ENCODE measurements at regions not wholly inside any gene's neighbourhood (a gene's known extent, or its start where the extent isn't known, plus 50 kb on each side); places are given as distances from the start of the nearest gene placed in this dataset.
"Not testable (repeated sequence)": the region's sequence is repeated elsewhere in the genome, so short reads cannot be mapped to it uniquely, and the experiment has no call there.

DNA sequence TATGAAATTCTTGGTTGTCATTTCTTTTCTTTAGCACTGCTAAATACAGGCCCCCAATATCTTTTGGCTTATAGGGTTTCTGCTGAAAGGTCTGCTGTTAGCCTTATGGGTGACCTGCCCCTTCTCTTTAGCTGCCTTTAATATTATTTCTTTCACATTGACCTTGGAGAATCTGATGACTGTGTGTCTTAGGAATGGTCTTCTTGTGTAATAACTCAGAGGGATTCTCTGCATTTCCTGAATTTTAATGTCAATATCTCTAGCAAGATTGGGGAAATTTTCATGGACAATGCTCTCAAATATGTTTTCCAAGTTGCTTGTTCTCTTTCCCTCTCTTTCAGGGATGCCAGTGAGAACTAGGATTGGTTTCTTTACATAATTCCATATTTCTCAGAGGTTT is 292.4 kb downstream of the SLC7A11 start:
- DNase-seq = no peak

DNA sequence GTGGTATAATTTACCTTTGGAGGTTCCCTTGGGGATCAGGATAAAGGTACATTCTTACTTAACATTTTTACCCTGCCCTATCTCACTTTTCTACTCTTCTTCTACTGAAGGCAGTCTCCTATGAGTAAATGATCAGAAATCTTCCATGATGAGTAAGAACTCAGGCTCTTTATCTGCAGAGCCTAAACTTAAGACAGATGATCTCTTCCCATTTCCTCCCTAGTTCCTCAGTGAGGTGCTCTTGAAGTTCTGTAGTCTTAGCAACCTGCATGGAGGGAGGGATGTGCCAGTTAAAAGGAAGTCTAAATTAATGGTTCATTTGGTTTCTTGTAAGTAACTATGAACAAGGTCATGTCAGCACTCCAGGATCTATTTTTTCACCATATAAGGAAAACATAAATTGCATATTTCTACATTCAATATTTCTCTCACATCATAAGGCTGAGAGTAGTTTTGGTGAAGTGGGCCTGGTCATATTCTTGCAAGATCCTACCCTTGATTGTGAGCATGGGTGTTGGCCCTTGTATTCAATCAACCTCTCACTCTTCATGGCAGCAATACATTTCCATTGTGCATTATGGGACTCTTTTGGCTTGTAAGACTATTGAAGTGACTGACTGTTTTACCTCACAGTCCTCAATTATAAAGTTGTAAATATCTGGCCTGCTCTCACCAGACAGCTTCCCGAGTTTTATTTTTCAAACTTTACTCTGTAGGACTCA is 295.5 kb downstream of the SLC7A11 start:
- DNase-seq = no peak

DNA sequence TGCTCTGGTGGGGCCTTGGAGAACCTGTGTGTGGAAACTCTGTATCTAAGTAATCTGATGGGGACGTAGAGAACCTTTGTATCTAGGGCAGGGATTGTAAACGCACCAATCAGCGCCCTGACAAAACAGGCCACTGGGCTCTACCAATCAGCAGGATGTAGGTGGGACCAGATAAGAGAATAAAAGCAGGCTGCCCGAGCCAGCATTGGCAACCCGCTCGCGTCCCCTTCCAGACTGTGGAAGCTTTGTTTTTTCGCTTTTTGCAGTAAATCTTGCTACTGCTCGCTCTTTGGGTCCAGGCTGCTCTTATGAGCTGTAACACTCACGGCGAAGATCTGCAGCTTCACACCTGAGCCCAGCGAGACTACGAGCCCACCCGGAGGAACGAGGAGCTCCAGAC is 299.3 kb downstream of the SLC7A11 start:
- not testable (repeated sequence) for DNase-seq

DNA sequence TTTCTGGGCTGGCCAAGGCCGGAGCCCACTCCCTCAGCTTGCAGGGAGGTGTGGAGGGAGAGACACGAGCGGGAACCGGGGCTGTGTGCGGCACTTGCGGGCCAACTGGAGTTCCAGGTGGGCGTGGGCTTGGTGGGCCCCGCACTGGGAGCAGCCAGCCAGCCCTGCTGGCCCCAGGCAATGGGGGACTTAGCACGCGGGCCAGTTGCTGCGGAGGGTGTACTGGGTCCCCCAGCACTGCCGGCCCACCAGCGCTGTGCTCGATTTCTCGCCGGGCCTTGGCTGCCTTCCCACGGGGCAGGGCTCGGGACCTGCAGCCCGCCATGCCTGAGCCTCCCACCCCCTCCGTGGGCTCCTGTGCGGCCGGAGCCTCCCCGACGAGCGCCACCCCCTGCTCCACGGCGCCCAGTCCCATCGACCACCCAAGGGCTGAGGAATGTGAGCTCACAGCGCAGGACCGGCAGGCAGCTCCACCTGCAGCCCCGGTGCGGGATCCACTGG is 300.1 kb downstream of the SLC7A11 start:
- not testable (repeated sequence) for DNase-seq

DNA sequence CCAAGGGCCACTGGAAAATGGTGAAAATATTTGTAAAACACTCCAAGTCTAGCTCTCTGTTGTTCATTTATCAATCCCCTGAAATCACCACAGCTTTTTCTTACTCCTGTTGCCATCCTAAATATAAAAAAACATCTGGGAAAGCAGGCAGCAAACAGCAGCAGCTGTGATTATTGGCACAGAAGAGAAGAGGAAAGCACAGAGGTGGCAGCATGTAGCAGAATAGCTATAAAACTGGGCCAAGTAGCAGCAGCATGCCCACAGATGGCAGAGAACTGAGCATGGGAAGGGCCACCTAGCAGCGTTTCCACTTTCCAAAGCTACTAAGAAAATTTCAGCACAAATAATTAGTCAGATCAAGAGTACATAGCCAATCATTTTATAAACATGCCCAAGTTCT is 307.2 kb downstream of the SLC7A11 start:
- no peak for DNase-seq

DNA sequence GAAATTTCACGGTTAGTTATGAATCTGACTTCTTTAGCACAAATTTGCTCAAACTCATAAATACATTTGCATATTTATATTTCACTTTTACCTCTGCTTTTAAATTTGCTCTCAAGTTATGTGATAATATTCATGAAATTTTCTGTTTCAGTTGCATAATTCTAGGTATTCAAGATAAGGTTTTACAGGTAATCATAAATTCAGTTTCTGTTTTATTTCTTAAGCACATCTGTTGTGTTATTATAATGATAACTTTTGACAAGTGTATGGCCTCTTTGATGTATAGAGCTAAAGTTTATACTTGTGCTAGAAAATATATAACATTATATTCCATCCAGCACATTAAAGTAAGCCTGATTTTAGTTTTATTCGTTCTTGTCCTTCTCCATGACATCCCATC is 308.1 kb downstream of the SLC7A11 start:
- no peak for DNase-seq

DNA sequence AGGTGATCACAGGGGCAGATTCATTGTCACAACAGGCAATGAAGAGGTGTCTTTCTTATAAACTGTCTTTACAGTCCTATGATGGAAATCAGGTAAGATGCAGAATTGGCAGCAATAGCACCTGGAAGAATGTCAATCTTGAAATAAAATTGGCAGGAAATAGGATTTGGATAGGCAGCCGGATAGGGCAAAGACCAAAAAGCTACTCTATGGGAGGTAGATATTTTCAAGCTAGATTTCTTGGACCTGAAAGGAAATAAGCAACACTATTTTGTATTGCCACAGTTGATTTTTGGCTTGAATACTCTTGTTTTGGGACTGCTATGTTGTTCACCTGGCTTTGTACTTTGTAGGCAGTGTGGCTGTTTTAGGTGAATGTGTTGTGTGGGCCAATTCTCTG is 314.2 kb downstream of the SLC7A11 start:
- no peak for DNase-seq

DNA sequence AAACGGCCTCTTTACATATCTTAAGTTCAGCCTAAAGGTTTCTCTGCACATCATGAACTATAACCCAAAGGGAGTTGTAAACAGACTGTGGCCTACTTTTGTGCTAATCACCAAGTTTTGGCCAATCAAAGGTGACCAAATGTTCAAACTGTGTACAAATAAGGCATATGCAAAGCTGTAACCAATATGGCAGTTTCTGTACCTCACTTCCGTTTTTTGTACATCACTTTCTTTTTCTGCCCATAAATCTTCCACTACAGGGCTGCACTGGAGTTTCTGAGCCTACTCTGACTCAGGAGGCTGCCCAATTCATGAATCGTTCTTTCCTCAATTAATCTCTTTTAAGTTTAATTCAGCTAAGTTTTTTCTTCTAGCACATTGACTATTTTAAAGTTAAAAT is 318.7 kb downstream of the SLC7A11 start:
- DNase-seq = no peak

DNA sequence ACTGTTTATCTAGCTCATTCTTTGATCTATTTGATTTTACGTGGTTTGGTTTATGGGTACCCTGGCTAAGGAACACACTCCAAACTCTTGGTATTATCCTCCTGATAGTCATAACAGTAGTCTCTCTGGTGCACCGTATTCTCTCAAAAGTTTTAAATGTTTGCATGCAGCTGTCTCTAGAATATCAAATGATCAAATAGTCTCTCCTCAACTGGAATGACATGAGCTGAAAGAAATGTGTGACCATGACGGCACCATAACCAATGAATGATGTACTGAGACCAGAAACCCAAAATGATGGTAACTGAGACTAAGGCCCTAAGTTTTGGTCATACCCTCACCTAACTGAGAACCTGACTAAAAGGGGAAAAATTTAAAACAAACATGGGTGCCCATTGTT is 319.4 kb downstream of the SLC7A11 start:
- DNase-seq = no peak

DNA sequence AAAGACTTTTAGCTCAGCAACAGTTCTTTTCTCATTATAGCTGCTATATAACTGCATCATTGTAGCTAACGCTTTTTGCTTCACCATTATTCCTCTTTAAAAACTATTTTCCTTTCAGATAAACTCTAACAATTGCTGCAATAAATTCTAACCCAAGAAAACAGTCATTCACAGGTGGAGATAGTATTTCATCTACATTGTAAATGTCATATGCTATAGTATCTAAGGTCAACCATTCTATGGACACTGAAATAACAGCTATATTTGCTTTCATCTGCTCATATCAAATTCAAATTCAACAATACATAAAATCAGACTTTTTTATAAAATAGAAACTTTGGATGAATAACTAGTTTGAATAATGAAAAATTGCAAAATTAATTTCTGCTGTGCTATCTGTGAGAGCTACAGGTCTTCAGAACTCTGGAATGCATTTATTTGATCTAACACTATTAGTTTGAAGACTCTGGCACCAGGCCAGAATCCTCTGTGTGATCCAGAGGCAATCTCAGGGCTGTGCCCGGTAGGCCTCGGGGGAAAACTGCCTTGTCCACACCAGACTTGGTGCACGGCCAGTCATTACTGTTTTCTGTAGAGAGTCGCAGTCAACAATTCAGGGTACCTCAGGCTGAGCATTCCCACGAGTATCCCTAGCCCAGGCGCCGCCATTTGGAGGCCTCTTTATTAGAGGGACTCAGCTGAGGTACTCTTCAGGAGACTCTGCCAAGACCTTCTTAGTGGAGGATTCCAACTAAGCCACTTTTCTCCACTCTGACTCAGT is 332.4 kb downstream of the SLC7A11 start:
- peak; percentile 20 for DNase-seq

DNA sequence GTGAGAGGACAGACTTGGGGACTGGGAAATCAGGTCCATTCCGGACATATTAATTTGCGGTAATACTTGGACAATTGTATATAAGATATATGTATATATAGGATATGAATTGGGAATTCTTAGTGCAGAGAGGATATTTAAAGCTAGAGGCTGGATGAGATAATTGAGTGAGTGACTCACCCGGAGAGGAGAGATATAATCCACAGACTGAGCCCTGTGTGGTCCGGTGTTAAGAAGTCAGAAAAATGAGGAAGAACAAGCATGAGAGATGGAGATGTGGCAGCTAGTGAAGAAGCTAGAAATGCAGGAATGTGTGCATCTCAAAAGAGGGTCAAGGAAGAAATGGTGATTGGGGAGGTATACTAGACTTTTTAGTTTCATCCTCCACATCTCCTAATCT is 336.2 kb downstream of the SLC7A11 start:
- no peak for DNase-seq

DNA sequence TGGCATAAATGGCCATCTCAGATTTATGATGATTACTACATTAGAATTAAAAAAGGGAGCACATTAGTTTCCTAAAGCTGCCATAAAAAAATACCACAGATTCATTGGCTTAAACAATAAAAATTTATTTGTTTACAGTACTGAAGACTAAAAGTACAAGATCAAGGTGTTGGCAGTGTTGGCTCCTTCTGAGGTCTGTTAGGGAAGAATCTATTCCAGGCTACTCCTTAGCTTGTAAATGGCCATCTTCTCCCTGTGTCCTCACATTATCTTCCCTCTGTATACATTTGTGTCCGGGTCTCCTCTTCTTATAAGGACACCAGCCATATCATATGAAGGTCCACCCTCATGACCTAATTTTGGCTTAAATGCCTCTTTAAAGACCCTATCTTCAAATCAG is 341.0 kb downstream of the SLC7A11 start:
- DNase-seq = no peak

DNA sequence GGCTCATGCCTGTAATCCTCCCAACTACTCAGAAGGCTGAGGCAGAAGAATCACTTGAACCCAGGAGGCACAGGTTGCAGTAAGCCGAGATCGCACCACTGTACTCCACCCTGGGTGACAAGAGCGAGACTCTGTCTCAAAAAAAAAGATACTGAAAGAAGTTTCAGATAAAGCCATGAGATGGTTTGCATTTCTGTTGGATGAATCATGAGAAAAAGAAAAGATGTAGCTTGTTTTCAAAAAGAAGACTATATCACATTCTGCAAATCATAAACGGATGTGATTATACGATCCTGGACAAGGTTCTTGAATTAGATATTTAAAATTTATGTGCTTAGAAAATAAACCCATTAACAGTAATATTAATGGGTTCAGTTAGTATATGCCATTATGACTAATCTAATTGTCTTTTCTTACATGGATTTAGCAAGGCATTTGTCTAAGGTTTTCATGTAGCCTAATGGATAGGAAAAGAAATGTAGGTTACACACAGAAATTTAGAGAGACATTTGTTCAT is 345.9 kb downstream of the SLC7A11 start:
- no peak for DNase-seq

DNA sequence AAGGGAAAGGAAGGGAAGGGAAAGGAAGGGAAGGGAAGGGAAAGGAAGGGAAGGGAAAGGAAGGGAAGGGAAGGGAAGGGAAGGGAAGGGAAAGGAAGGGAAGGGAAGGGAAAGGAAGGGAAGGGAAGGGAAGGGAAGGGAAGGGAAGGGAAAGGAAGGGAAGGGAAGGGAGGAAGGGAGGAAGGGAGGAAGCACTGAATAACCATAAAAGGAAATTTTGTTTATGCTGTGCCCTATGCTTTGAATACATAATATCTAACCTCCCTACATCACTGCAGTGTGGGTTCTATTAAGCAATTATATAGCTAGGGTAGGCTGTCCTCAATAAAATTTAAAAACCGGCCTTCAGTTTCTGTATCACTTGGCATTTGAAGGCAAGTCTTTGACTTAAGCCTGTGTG is 346.6 kb downstream of the SLC7A11 start:
- DNase-seq = not testable (repeated sequence)

DNA sequence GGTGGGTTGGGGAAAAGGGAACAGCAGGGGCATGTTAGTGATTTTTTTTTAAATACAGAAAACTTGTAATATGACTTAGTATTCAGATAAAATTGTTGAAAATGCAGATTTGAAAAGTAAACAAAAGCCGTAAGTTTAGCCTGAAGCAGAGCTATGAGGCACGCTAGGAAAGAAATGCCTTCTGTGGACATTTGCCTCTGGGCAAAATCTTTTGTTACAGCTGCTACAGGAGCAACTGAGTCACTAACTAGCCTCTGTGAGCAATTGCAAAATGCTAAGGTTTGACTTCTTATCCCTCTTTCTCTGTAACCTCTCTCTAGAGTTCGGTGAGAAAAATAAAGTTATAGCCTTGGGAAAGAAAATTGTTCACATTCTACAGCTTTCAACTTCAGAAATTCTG is 350.0 kb downstream of the SLC7A11 start:
- DNase-seq = no peak

DNA sequence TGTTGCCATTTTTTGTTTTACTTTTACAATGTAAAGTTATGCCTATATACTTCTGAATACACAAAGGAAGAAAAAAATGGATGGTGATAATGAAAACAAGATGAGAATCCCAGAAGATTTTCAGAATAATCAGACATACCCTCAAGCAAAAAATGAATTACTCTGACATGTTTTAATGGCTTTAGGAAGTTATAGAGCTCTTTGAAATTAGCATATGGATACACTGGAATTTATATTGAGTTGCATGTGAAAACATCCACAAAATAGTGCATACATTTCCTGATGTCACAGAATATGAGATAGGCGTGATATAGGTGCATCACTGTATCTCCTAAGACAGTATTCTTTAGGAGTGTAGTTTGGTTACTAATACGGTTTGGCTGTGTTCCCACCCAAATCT is 351.3 kb downstream of the SLC7A11 start:
- DNase-seq = no peak

DNA sequence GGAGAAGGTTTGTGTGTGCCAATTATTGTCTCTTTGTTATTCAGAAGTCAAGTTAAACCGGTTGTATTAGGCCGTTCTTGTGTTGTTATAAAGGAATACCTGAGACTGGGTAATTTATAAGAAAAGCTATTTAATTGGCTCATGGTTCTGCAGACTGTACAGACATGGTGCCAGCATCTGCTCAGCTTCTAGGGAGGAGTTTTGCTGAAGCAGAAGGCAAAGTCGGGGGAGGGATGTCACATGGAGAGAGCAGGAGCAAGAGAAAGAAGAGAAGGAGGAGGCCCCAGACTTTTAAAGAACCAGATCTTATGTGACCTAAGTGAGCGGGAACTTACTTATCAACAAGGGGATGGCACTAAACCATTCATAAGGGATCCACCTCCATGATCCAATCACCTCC is 349.3 kb upstream of the PCDH18 start:
- DNase-seq = no peak

DNA sequence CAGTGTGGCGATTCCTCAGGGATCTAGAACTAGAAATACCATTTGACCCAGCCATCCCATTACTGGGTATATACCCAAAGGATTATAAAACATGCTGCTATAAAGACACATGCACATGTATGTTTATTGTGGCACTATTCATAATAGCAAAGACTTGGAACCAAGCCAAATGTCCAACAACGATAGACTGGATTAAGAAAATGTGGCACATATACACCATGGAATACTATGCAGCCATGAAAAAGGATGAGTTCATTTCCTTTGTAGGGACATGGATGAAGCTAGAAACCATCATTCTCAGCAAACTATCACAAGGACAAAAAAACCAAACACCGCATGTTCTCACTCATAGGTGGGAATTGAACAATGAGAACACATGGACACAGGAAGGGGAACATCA is 335.8 kb upstream of the PCDH18 start:
- not testable (repeated sequence) for DNase-seq

DNA sequence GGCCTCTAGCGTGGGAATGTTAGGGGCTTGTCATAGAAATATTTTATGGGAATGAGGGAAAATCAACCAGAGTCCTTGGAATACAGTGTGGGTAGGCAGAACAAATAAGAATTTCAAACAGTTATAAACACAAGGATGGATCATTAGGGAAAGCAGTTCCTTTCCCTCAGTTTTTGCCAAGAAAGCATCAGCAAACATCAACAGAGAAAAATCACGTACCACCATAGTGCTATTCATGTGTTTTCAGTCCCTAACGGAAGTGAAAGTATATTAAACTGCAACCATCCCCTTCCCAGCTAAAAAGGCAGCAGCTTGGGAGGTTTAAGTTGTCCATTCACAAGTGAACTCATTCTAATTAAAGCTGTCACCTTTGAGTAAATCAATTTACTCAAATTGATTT is 334.4 kb upstream of the PCDH18 start:
- no peak for DNase-seq

DNA sequence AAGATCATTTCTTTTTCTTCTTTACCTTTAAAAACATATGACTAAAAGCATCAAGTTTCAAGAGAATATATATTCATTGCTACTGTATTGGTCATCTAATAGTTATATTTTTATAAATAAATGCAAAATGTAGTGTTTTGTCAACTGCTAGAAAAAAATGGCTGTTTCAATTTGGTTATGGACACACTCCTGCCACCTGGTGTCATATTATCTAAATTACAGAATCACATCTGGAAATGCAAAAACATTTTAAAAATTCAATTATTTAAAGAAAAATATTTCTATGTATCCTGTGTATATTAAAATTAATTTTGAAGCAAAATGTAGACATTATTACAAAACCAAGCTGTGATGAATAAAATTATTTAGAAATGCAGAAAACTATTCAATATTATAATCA is 329.4 kb upstream of the PCDH18 start:
- DNase-seq = no peak

DNA sequence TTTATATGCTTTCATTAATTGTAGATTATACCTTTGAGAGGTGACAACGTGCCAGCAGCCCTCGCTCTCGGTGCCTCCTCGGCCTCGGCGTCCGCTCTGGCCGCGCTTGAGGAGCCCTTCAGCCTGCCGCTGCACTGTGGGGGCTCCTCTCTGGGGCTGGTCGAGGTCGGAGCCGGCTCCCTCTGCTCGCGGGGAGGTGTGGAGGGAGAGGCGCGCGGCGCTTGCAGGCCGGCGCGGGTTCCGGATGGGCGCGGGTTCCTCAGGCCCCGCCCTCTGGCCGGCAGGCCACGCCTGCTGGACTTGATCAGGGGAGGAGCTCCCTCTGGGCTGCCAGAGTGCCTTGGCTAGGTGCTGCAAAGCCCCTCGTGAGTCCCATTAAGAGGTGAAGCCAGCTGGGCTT is 321.1 kb upstream of the PCDH18 start:
- DNase-seq = no peak

DNA sequence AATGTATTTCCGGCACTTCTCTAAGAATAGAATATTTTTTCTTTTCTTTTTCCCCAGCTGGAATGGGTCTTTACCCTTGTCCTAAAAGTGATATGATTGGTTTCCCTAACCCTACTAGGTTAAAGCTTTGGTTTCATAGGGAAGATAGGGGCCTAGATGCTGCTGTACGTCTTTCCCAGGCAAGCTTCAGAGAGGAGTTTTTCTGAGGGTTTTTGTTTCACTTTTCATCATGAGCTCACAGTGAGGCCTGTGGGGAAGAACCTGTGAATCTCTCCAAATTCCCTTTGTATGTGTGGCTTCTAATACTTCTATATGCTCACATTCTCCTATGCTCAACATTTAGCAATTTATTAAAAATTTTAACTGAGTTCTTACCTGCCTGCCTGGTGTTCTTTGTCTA is 320.0 kb upstream of the PCDH18 start:
- DNase-seq = no peak

DNA sequence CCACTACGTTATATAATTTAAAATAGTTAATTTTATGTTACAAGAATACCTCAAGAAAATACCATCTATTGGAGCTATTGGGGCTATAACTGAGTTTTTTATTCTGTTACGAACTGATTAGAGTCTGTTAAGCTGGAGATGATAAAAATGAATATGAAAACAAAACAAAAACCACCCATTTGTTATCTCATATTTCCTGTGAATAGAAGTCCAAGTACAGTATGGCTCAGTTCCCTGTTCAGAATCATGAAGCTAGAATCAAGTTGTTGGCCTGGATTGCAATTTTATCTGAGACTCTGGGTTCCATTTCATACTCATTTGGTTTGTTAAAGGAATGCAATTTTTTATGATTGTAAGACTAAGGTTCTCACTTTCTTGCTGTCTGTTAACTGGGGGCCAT is 319.1 kb upstream of the PCDH18 start:
- DNase-seq = no peak

DNA sequence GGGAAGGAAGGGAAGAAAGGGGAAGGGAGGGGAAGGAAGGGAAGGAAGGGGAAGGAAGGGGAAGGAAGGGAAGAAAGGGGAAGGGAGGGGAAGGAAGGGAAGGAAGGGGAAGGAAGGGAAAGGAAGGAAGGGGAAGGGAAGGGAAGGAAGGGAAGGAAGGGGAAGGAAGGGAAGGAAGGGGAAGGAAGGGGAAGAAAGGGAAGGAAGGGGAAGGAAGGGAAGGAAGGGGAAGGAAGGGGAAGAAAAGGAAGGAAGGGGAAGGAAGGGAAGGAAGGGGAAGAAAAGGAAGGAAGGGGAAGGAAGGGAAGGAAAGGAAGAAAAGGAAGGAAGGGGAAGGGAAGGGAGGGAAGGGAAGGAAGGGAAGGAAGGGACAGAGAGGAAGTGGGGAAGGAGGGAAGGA is 295.7 kb upstream of the PCDH18 start:
- not testable (repeated sequence) for DNase-seq

Measured in NCI-H1105 (cell line).